HG02571 (cell line): ENCODE measurements at regions not wholly inside any gene's neighbourhood (a gene's known extent, or its start where the extent isn't known, plus 50 kb on each side); places are given as distances from the start of the nearest gene placed in this dataset.
"Not testable (repeated sequence)": the region's sequence is repeated elsewhere in the genome, so short reads cannot be mapped to it uniquely, and the experiment has no call there.

Experiments used
- ATAC-seq: cut with Tn5 transposase; IDR thresholded peaks from one replicate; pipeline ENCODE4 v1.9.1; 2021; ENCODE audit warnings: mild to moderate bottlenecking, moderate library complexity; ENCODE audit not compliant: unreplicated experiment

- no peak for ATAC-seq
These were observed 149.3 kb downstream of the TGFB2 start for GRCh38 chr1:218494449-218494852.

GRCh38 chr1:218495931-218496330 is 150.8 kb downstream of the TGFB2 start:
- no peak for ATAC-seq

GRCh38 chr1:218496561-218496960 is 151.4 kb downstream of the TGFB2 start:
- no peak for ATAC-seq

- ATAC-seq: no peak
These were observed 153.2 kb downstream of the TGFB2 start for GRCh38 chr1:218498056-218498938.

GRCh38 chr1:218499011-218499691 is 154.0 kb downstream of the TGFB2 start:
- ATAC-seq: no peak

- no peak for ATAC-seq
These were observed 154.8 kb downstream of the TGFB2 start for GRCh38 chr1:218499911-218500310.

- ATAC-seq: no peak
These were observed 156.0 kb downstream of the TGFB2 start for GRCh38 chr1:218501161-218501560.

GRCh38 chr1:218502383-218502782 is 157.2 kb downstream of the TGFB2 start:
- no peak for ATAC-seq

- ATAC-seq: no peak
These were observed 158.0 kb downstream of the TGFB2 start for GRCh38 chr1:218503102-218503501.

- no peak for ATAC-seq
These were observed 162.3 kb downstream of the TGFB2 start for GRCh38 chr1:218507355-218508002.

- ATAC-seq: no peak
These were observed 165.1 kb downstream of the TGFB2 start for GRCh38 chr1:218510153-218510772.

- no peak for ATAC-seq
These were observed 168.2 kb downstream of the TGFB2 start for GRCh38 chr1:218513328-218513727.

- ATAC-seq: no peak
These were observed 169.6 kb downstream of the TGFB2 start for GRCh38 chr1:218514689-218515088.

- no peak for ATAC-seq
These were observed 171.4 kb downstream of the TGFB2 start for GRCh38 chr1:218516526-218516925.

GRCh38 chr1:218517459-218517858 is 172.3 kb downstream of the TGFB2 start:
- no peak for ATAC-seq

- ATAC-seq: no peak
These were observed 173.1 kb downstream of the TGFB2 start for GRCh38 chr1:218518216-218518740.

GRCh38 chr1:218520646-218521045 is 175.5 kb downstream of the TGFB2 start:
- ATAC-seq: not testable (repeated sequence)

GRCh38 chr1:218521414-218522169 is 176.5 kb downstream of the TGFB2 start:
- ATAC-seq: no peak

GRCh38 chr1:218524526-218524925 is 179.4 kb downstream of the TGFB2 start:
- no peak for ATAC-seq

GRCh38 chr1:218525031-218525430 is 179.9 kb downstream of the TGFB2 start:
- no peak for ATAC-seq
